ENCODE measurements at regions not wholly inside any gene's neighbourhood (a gene's known extent, or its start where the extent isn't known, plus 50 kb on each side); places are given as distances from the start of the nearest gene placed in this dataset.

DNA sequence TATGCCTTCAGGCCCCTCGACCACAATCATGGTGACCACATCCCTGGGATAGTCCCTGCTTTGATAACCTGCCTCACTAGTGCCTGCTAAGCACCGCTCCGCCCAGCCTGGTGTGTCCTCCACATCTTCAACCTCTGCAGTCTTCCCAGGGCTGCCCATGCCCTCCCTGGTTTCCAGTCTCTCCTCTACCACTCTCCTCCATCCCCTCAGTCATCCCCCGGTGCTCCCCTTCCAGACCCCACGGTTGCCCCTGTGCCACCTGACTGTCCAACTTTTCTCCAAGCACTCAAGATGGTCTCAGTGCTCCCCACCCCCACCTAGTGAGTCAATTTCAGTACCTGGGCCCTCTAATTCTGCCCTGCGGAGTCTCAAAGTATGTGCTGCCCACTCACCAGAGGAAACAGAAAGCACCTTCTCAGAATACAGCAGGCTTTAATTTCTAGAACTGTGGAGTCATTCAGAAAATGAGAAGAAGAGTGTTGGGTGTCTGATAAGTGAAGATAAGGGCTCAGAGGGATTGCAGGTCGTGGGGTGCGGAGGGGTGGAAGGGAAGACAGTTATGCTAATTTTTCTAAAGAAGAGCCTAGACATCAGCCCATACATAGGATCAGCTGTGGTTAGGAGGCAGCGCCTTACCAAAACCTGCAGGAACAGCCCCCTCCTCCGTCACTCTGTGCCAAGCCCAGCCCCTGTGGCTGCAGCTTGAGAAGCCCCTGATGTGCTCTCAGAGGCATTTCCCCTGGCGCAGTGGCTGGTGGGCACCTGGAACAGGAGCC lies 53.6 kb upstream of the CAB39 start:
- H2AFZ ChIP-seq (ENCODE audit: insufficient read depth, low read depth, low read length, poor library complexity, severe bottlenecking): peak overlapping the region; percentile 71
- H3K79me2 ChIP-seq (ENCODE audit: control insufficient read depth, insufficient read depth, low read length): no peaks in the 10 kb centered on the region
- ATAC-seq (ENCODE audit: low read depth) (no peak), DNase-seq (peak; percentile 38)
- peak overlapping the region; percentile 49 for H3K4me2 ChIP-seq (replicated peaks; ENCODE audit: low read depth, low read length, poor library complexity, severe bottlenecking)
- Mint-ChIP-seq H3K4me1 (peaks cover 69% of the 10 kb centered on the region), H3K27ac (peak overlapping the region; percentile 73), H3K4me3 (peak overlapping the region; percentile 52), H3K27me3 (no peaks in the 10 kb centered on the region), H3K9me3 (ENCODE audit: insufficient read depth) (no peaks in the 10 kb centered on the region)
- H3K4me3 ChIP-seq (ENCODE audit: control extremely low read depth in 1 of 5, extremely low read depth in 1 of 5, insufficient read depth in 1 of 5, low read depth in 2 of 5, low read length in 4 of 5): no peak overlapping the region
- no peaks in the 10 kb centered on the region for H3K9me3 ChIP-seq (ENCODE audit: control extremely low read depth in 1 of 3, control insufficient read depth in 2 of 3, insufficient read depth in 1 of 3, low read length in 2 of 3)
- no peaks in the 10 kb centered on the region for H3K36me3 ChIP-seq (replicated peaks in 1 of 2; ENCODE audit: control extremely low read depth in 1 of 2, control insufficient read depth in 1 of 2, extremely low read depth in 1 of 2, insufficient read depth in 2 of 2, low read length in 1 of 2)
- peak overlapping the region in 1 of 2 donors; percentile 23 for H3K27ac ChIP-seq (ENCODE audit: low read length in 2 of 2)
- intact Hi-C loops (cut with micrococcal nuclease): loop anchor here (10.0 kb wide), 1 partner anchor 136 kb away; no protein-coding TSS in a partner anchor
- H4K20me1 ChIP-seq (ENCODE audit: control insufficient read depth, insufficient read depth, low read length, poor library complexity, severe bottlenecking): no peaks in the 10 kb centered on the region
- TF ChIP-seq EZH2 (IDR thresholded peaks at IDR 0.05; ENCODE audit: borderline replicate concordance, insufficient read depth, low read depth, low read length, poor library complexity, severe bottlenecking): no peak
- TF ChIP-seq, protein P1, sequence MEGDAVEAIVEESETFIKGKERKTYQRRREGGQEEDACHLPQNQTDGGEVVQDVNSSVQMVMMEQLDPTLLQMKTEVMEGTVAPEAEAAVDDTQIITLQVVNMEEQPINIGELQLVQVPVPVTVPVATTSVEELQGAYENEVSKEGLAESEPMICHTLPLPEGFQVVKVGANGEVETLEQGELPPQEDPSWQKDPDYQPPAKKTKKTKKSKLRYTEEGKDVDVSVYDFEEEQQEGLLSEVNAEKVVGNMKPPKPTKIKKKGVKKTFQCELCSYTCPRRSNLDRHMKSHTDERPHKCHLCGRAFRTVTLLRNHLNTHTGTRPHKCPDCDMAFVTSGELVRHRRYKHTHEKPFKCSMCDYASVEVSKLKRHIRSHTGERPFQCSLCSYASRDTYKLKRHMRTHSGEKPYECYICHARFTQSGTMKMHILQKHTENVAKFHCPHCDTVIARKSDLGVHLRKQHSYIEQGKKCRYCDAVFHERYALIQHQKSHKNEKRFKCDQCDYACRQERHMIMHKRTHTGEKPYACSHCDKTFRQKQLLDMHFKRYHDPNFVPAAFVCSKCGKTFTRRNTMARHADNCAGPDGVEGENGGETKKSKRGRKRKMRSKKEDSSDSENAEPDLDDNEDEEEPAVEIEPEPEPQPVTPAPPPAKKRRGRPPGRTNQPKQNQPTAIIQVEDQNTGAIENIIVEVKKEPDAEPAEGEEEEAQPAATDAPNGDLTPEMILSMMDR (IDR thresholded peaks at IDR 0.05): no peak
- POLR2A ChIA-PET: interaction anchor here (0.8 kb wide), 1 partner anchor 15 kb away, joined by 3 read pairs; no protein-coding TSS in a partner anchor
- H3K27me3 ChIP-seq (replicated peaks in 1 of 4; ENCODE audit: control extremely low read depth in 1 of 4, control insufficient read depth in 3 of 4, insufficient read depth in 4 of 4, low read length in 3 of 4): no peaks in the 10 kb centered on the region
- 39% methylated on average over 8 of the region's 11 CpGs for WGBS (ENCODE audit: insufficient coverage)
- peaks cover 55 to 67% of the 10 kb centered on the region in 2 donors for H3K4me1 ChIP-seq (ENCODE audit: control insufficient read depth in 2 of 2, insufficient read depth in 2 of 2, low read length in 2 of 2)
- CTCF ChIA-PET: no interaction called here
- peak overlapping the region; percentile 22 for H3K9ac ChIP-seq (ENCODE audit: low read length)

All from B cell (primary cell).